Lower lobe of right lung (tissue), 2 donors: ENCODE measurements at regions not wholly inside any gene's neighbourhood (a gene's known extent, or its start where the extent isn't known, plus 50 kb on each side); places are given as distances from the start of the nearest gene placed in this dataset.
A peak's percentile ranks its signal among the peaks of the same experiment; 100 is the strongest.

Source experiments
- ATAC-seq, 2 donors: fragments of 200-7000 bp; cut with Tn5 transposase; one replicate each; pipeline ENCODE4 v1.9.1; 2020 to 2022; ENCODE audit warnings: mild to moderate bottlenecking in 2 of 2, moderate library complexity in 2 of 2
- DNase-seq: peaks from one replicate; pipeline ENCODE4 v3.0.0-alpha.2; 2020
- H3K27ac ChIP-seq: fragments of 200-600 bp; one replicate; pipeline ENCODE4 v1.8.0; 2022
- H3K27me3 ChIP-seq: fragments of 200-600 bp; one replicate; pipeline ENCODE4 v1.8.0; 2022; ENCODE audit warnings: low read depth
- H3K36me3 ChIP-seq: fragments of 200-600 bp; one replicate; pipeline ENCODE4 v1.8.0; 2022; ENCODE audit warnings: mild to moderate bottlenecking
- H3K4me1 ChIP-seq: fragments of 200-600 bp; one replicate; pipeline ENCODE4 v1.8.0; 2022
- H3K4me3 ChIP-seq: fragments of 200-600 bp; one replicate; pipeline ENCODE4 v1.8.0; 2022; ENCODE audit warnings: mild to moderate bottlenecking
- H3K9me3 ChIP-seq: fragments of 200-600 bp; one replicate; pipeline ENCODE4 v1.8.0; 2022
- CTCF ChIP-seq: fragments of 200-600 bp; IDR thresholded peaks from one replicate; pipeline ENCODE4 v1.8.0; 2022; ENCODE audit warnings: antibody characterized with exemption, mild to moderate bottlenecking
- intact Hi-C: fragments of 100-400 bp; cut with DNase I; formaldehyde crosslinking; loops from one replicate; pipeline ENCODE4 v1.11.0; 2022
- donor health status: DM: no; HTN: yes; CAD: no; lungs with severe emphysema.

- intact Hi-C loops: no loop called here
- no peak for TF ChIP-seq CTCF
- Histone ChIP-seq H3K27ac (no peak overlapping the region), H3K9me3 (no peaks in the 10 kb centered on the region), H3K36me3 (no peaks in the 10 kb centered on the region), H3K4me3 (no peak overlapping the region), H3K4me1 (no peaks in the 10 kb centered on the region), H3K27me3 (no peaks in the 10 kb centered on the region)
- ATAC-seq (no peak), DNase-seq (no peak)
These were observed 80.2 kb upstream of the SKOR2 start for GRCh38 chr18:47331641-47332040.

- no peak for DNase-seq
- intact Hi-C loops: no loop called here
- ATAC-seq: no peak
These were observed 79.6 kb upstream of the SKOR2 start for GRCh38 chr18:47331026-47331425.

GRCh38 chr18:47323158-47323557 lies 71.7 kb upstream of the SKOR2 start:
- intact Hi-C loops: no loop called here

More at GRCh38 chr18:47331026-47331425, 79.6 kb upstream of the SKOR2 start:
- Histone ChIP-seq H3K4me3 (no peak overlapping the region), H3K9me3 (no peaks in the 10 kb centered on the region), H3K27ac (no peak overlapping the region), H3K36me3 (no peaks in the 10 kb centered on the region), H3K27me3 (no peaks in the 10 kb centered on the region), H3K4me1 (no peaks in the 10 kb centered on the region)
- TF ChIP-seq CTCF: no peak

GRCh38 chr18:47321815-47322214 lies 70.4 kb upstream of the SKOR2 start:
- Histone ChIP-seq H3K9me3 (no peaks in the 10 kb centered on the region), H3K27me3 (peaks cover 5% of the 10 kb centered on the region), H3K36me3 (no peaks in the 10 kb centered on the region), H3K4me1 (no peaks in the 10 kb centered on the region), H3K4me3 (no peak overlapping the region), H3K27ac (no peak overlapping the region)
- no peak for TF ChIP-seq CTCF
- DNase-seq (no peak), ATAC-seq (no peak)
- intact Hi-C loops: no loop called here

More at GRCh38 chr18:47323158-47323557, 71.7 kb upstream of the SKOR2 start:
- Histone ChIP-seq H3K36me3 (no peaks in the 10 kb centered on the region), H3K27me3 (peaks cover 5% of the 10 kb centered on the region), H3K27ac (no peak overlapping the region), H3K4me1 (no peaks in the 10 kb centered on the region), H3K4me3 (no peak overlapping the region), H3K9me3 (no peaks in the 10 kb centered on the region)
- TF ChIP-seq CTCF: no peak
- no peak for DNase-seq
- ATAC-seq: no peak

- DNase-seq (no peak), ATAC-seq (peak; percentile 18 to 55)
- Histone ChIP-seq H3K4me1 (no peaks in the 10 kb centered on the region), H3K4me3 (no peak overlapping the region), H3K36me3 (no peaks in the 10 kb centered on the region), H3K27ac (no peak overlapping the region), H3K9me3 (no peaks in the 10 kb centered on the region), H3K27me3 (peaks cover 5% of the 10 kb centered on the region)
- no peak for TF ChIP-seq CTCF
- intact Hi-C loops: no loop called here
These were observed 66.5 kb upstream of the SKOR2 start for GRCh38 chr18:47317824-47318508.
